Astrocyte (in vitro differentiated cells and primary cell): ENCODE measurements at regions not wholly inside any gene's neighbourhood (a gene's known extent, or its start where the extent isn't known, plus 50 kb on each side); places are given as distances from the start of the nearest gene placed in this dataset.

Experiments
- CTCF ChIP-seq: IDR thresholded peaks from 2 replicates; pipeline ENCODE4 v1.5.1; 2011; ENCODE audit warnings: low read depth, mild to moderate bottlenecking, inconsistent platforms, low read length, moderate library complexity; ENCODE audit not compliant: insufficient read depth
- EZH2 ChIP-seq: IDR thresholded peaks from 2 replicates; pipeline ENCODE4 v1.6.1; 2012; ENCODE audit warnings: mild to moderate bottlenecking, low read length, inconsistent platforms; ENCODE audit not compliant: insufficient read depth

GRCh38 chr6:25167961-25168360 lies 111.2 kb upstream of the CARMIL1 start:
- TF ChIP-seq CTCF, result no peak
- TF ChIP-seq EZH2, result no peak
